ENCODE measurements at regions not wholly inside any gene's neighbourhood (a gene's known extent, or its start where the extent isn't known, plus 50 kb on each side); places are given as distances from the start of the nearest gene placed in this dataset.

DNA sequence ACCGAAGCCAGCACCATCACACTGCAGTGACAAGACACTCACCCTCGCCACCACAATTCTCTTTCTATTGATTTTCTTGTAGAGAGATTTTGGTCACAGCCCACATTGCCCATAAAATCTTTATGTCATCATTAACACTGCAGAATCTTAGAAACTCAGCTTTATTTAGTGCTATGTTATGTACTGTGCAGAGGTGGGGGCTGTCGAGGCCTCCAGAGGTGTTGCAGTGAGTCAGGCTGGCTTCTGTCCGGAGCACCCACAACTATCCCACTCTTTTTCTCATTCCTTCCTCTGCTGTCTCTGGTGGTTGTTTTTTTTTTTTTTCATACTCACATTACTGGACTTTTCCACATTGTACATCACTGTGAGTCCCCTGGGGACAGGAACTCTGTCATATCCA, 677.4 kb upstream of the HS6ST1 start:
- Histone ChIP-seq H3K27ac (ENCODE audit: insufficient read depth, low read depth, low read length) (no peak overlapping the region), H3K27me3 (ENCODE audit: control insufficient read depth in 2 of 2, insufficient read depth in 2 of 2, low read length in 2 of 2) (no peaks in the 10 kb centered on the region), H3K79me2 (ENCODE audit: control insufficient read depth, insufficient read depth, low read length) (no peaks in the 10 kb centered on the region), H3K4me3 (replicated peaks in 1 of 3; ENCODE audit: insufficient read depth in 1 of 3, low read depth in 1 of 3, low read length in 3 of 3) (no peak overlapping the region), H4K20me1 (replicated peaks; ENCODE audit: control insufficient read depth, extremely low read depth, insufficient read depth, low read length) (no peaks in the 10 kb centered on the region), H3K4me1 (ENCODE audit: control insufficient read depth, extremely low read depth, insufficient read depth, low read length) (no peaks in the 10 kb centered on the region), H3K36me3 (ENCODE audit: control insufficient read depth in 2 of 2, extremely low read depth in 1 of 2, insufficient read depth in 2 of 2, low read length in 2 of 2) (no peaks in the 10 kb centered on the region), H3K9me1 (replicated peaks; ENCODE audit: control insufficient read depth, extremely low read depth, insufficient read depth, low read length) (no peaks in the 10 kb centered on the region), H3K9me3 (replicated peaks; ENCODE audit: control insufficient read depth, insufficient read depth, low read length) (peaks cover 4% of the 10 kb centered on the region), H3K9ac (replicated peaks; ENCODE audit: extremely low read depth, insufficient read depth, low read length) (no peak overlapping the region), H2AFZ (ENCODE audit: low read depth, low read length) (no peak overlapping the region), H3K4me2 (ENCODE audit: insufficient read depth, low read length) (no peak overlapping the region)
- DNase-seq (ENCODE audit: low read depth, low spot score), result no peak
- POLR2A ChIA-PET, result no interaction called here
- dilution Hi-C loops (cut with MboI; ENCODE audit: extremely low pct_ligation_motif_present, low sequenced_read_pairs) (no loop called here), intact Hi-C loops (cut with micrococcal nuclease) (no loop called here)
- no TSS peak for BruUV-seq (replicated peaks)
- TF ChIP-seq POLR2AphosphoS5 (IDR thresholded peaks at IDR 0.05; ENCODE audit: insufficient read depth, low read depth, low read length), result no peak
- no peak for TF ChIP-seq EZH2 (IDR thresholded peaks at IDR 0.05; ENCODE audit: borderline replicate concordance, low read depth, low read length, severe bottlenecking)
- no peak for TF ChIP-seq FOS (IDR thresholded peaks at IDR 0.05; ENCODE audit: borderline replicate concordance, insufficient read depth, low read length)
- TF ChIP-seq, protein P1, sequence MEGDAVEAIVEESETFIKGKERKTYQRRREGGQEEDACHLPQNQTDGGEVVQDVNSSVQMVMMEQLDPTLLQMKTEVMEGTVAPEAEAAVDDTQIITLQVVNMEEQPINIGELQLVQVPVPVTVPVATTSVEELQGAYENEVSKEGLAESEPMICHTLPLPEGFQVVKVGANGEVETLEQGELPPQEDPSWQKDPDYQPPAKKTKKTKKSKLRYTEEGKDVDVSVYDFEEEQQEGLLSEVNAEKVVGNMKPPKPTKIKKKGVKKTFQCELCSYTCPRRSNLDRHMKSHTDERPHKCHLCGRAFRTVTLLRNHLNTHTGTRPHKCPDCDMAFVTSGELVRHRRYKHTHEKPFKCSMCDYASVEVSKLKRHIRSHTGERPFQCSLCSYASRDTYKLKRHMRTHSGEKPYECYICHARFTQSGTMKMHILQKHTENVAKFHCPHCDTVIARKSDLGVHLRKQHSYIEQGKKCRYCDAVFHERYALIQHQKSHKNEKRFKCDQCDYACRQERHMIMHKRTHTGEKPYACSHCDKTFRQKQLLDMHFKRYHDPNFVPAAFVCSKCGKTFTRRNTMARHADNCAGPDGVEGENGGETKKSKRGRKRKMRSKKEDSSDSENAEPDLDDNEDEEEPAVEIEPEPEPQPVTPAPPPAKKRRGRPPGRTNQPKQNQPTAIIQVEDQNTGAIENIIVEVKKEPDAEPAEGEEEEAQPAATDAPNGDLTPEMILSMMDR (IDR thresholded peaks at IDR 0.05; ENCODE audit: extremely low read depth in 1 of 2, insufficient read depth in 1 of 2, low read depth in 1 of 2, low read length in 2 of 2), result no peak
- no peak for TF ChIP-seq MYC (IDR thresholded peaks at IDR 0.05; ENCODE audit: low read depth, low read length)
- no peak for TF ChIP-seq POLR2A (IDR thresholded peaks at IDR 0.05; ENCODE audit: low read depth, low read length)
- no peak for TF ChIP-seq JUN (IDR thresholded peaks at IDR 0.05; ENCODE audit: borderline replicate concordance, insufficient read depth, insufficient read length, low read depth)
- TF ChIP-seq, protein P2, sequence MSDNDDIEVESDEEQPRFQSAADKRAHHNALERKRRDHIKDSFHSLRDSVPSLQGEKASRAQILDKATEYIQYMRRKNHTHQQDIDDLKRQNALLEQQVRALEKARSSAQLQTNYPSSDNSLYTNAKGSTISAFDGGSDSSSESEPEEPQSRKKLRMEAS (IDR thresholded peaks at IDR 0.05; ENCODE audit: insufficient read depth, insufficient read length), result no peak
- TF ChIP-seq GATA2 (IDR thresholded peaks at IDR 0.05; ENCODE audit: insufficient read depth, insufficient read length, low read depth, low read length), result no peak
- FAIRE-seq, result no peak
- CTCF ChIA-PET, result no interaction called here
